Fibroblast of lung (primary cell): ENCODE measurements at regions not wholly inside any gene's neighbourhood (a gene's known extent, or its start where the extent isn't known, plus 50 kb on each side); places are given as distances from the start of the nearest gene placed in this dataset.

ENCODE experiments used
- DNase-seq, 2 donors: peaks; one replicate each; pipeline versions ENCODE4 v3.0.0 to v3.0.0-alpha.2; 2010; ENCODE audit warnings: low read depth in 2 of 2
- H2AFZ ChIP-seq: 2 replicates; pipeline ENCODE4 v1.5.1; 2012; ENCODE audit warnings: low read length, control low read depth, inconsistent platforms
- H3K27ac ChIP-seq: 2 replicates; pipeline ENCODE4 v1.5.1; 2011; ENCODE audit warnings: low read length, control low read depth; ENCODE audit not compliant: insufficient read depth
- H3K27me3 ChIP-seq: 2 replicates; pipeline ENCODE4 v1.5.1; 2011; ENCODE audit warnings: mild to moderate bottlenecking, low read length; ENCODE audit not compliant: control insufficient read depth, insufficient read depth
- H3K36me3 ChIP-seq: 2 replicates; pipeline ENCODE4 v1.5.1; 2011; ENCODE audit warnings: low read length; ENCODE audit not compliant: control insufficient read depth, insufficient read depth
- H3K4me1 ChIP-seq: 2 replicates; pipeline ENCODE4 v1.5.1; 2011; ENCODE audit warnings: low read length; ENCODE audit not compliant: control insufficient read depth, insufficient read depth; ENCODE audit errors: extremely low read depth
- H3K4me2 ChIP-seq: 2 replicates; pipeline ENCODE4 v1.5.1; 2011; ENCODE audit warnings: low read length, control low read depth; ENCODE audit not compliant: insufficient read depth; ENCODE audit errors: extremely low read depth
- H3K4me3 ChIP-seq, 4 experiments: fragments of 200-600 bp in 1 of 4; sonication (generic) in 1 of 4; replicated peaks in 1 of 4; 2 replicates each; pipeline ENCODE4 v1.5.1; 2011 to 2016; ENCODE audit warnings: low read length in 4 of 4, low read depth in 3 of 4, mild to moderate bottlenecking in 3 of 4, control low read depth in 2 of 4, inconsistent platforms in 1 of 4, mixed read lengths in 1 of 4; ENCODE audit not compliant: insufficient read depth in 1 of 4; ENCODE audit errors: control extremely low read depth in 1 of 4
- H3K79me2 ChIP-seq: 2 replicates; pipeline ENCODE4 v1.5.1; 2012; ENCODE audit warnings: mild to moderate bottlenecking, low read length, inconsistent platforms; ENCODE audit not compliant: control insufficient read depth, insufficient read depth
- H3K9ac ChIP-seq: 2 replicates; pipeline ENCODE4 v1.5.1; 2011; ENCODE audit warnings: mild to moderate bottlenecking, low read length, control low read depth; ENCODE audit not compliant: insufficient read depth
- H3K9me3 ChIP-seq: 2 replicates; pipeline ENCODE4 v1.5.1; 2012; ENCODE audit warnings: low read depth, low read length; ENCODE audit not compliant: control insufficient read depth, insufficient read depth
- H4K20me1 ChIP-seq: 2 replicates; pipeline ENCODE4 v1.5.1; 2011; ENCODE audit warnings: low read length; ENCODE audit not compliant: control insufficient read depth, insufficient read depth; ENCODE audit errors: extremely low read depth
- CTCF ChIP-seq, 2 donors: IDR thresholded peaks in 1 of 2; conservative IDR thresholded peaks in 1 of 2; 1 replicate in 1 of 2; 2 replicates in 1 of 2; pipeline ENCODE4 v1.5.1; 2011 to 2012; ENCODE audit warnings: low read length in 2 of 2, control low read depth in 1 of 2, inconsistent platforms in 1 of 2, low read depth in 1 of 2, mild to moderate bottlenecking in 1 of 2
- EZH2 ChIP-seq: IDR thresholded peaks from 2 replicates; pipeline ENCODE4 v1.5.1; 2012; ENCODE audit warnings: low read length, control low read depth, mild to moderate bottlenecking; ENCODE audit errors: missing control alignments

- no peaks in the 10 kb centered on the region for H3K27me3 ChIP-seq
- no peaks in the 10 kb centered on the region for H3K9me3 ChIP-seq
- H3K4me1 ChIP-seq, result no peaks in the 10 kb centered on the region
- no peaks in the 10 kb centered on the region for H3K79me2 ChIP-seq
- no peak overlapping the region for H2AFZ ChIP-seq
- no peak for DNase-seq
- no peak overlapping the region for H3K27ac ChIP-seq
- no peaks in the 10 kb centered on the region for H3K36me3 ChIP-seq
- H3K4me2 ChIP-seq, result no peak overlapping the region
- TF ChIP-seq EZH2 (no peak), CTCF (conservative IDR thresholded peaks at IDR 0.05 in 1 of 2, IDR thresholded peaks at IDR 0.05 in 1 of 2; ENCODE audit: low read depth in 1 of 2, low read length in 2 of 2) (no peak)
- H3K9ac ChIP-seq, result no peak overlapping the region
- no peak overlapping the region for H3K4me3 ChIP-seq
- H4K20me1 ChIP-seq, result no peaks in the 10 kb centered on the region
Observed at GRCh38 chr13:106700007-106700406, 132.1 kb upstream of the ARGLU1 start.

GRCh38 chr13:106699311-106699710 lies 131.4 kb upstream of the ARGLU1 start:
- no peak overlapping the region for H2AFZ ChIP-seq
- no peaks in the 10 kb centered on the region for H3K9me3 ChIP-seq
- no peak for DNase-seq
- no peak overlapping the region for H3K27ac ChIP-seq
- no peaks in the 10 kb centered on the region for H3K27me3 ChIP-seq
- H3K4me1 ChIP-seq, result no peaks in the 10 kb centered on the region
- no peak overlapping the region for H3K4me3 ChIP-seq
- H3K36me3 ChIP-seq, result no peaks in the 10 kb centered on the region
- no peaks in the 10 kb centered on the region for H3K79me2 ChIP-seq
- H4K20me1 ChIP-seq, result no peaks in the 10 kb centered on the region
- H3K9ac ChIP-seq, result no peak overlapping the region
- TF ChIP-seq CTCF (conservative IDR thresholded peaks at IDR 0.05 in 1 of 2, IDR thresholded peaks at IDR 0.05 in 1 of 2; ENCODE audit: low read depth in 1 of 2, low read length in 2 of 2), result no peak
- TF ChIP-seq EZH2, result no peak
- no peak overlapping the region for H3K4me2 ChIP-seq

GRCh38 chr13:106696719-106697118 lies 128.8 kb upstream of the ARGLU1 start:
- H2AFZ ChIP-seq, result no peak overlapping the region
- no peaks in the 10 kb centered on the region for H3K9me3 ChIP-seq
- H3K9ac ChIP-seq, result no peak overlapping the region
- no peaks in the 10 kb centered on the region for H3K36me3 ChIP-seq
- no peak overlapping the region for H3K27ac ChIP-seq
- H4K20me1 ChIP-seq, result no peaks in the 10 kb centered on the region
- no peaks in the 10 kb centered on the region for H3K27me3 ChIP-seq
- no peaks in the 10 kb centered on the region for H3K79me2 ChIP-seq
- no peak overlapping the region for H3K4me3 ChIP-seq
- H3K4me2 ChIP-seq, result no peak overlapping the region
- no peak for TF ChIP-seq EZH2
- no peak for TF ChIP-seq CTCF (conservative IDR thresholded peaks at IDR 0.05 in 1 of 2, IDR thresholded peaks at IDR 0.05 in 1 of 2; ENCODE audit: low read depth in 1 of 2, low read length in 2 of 2)
- no peak for DNase-seq
- H3K4me1 ChIP-seq, result no peaks in the 10 kb centered on the region
